ENCODE measurements at regions not wholly inside any gene's neighbourhood (a gene's known extent, or its start where the extent isn't known, plus 50 kb on each side); places are given as distances from the start of the nearest gene placed in this dataset.

GRCh38 chr5:34495178-34495577 lies 160.9 kb upstream of the RAI14 start:
- no peaks in the 10 kb centered on the region for H3K4me1 ChIP-seq
- no peak for DNase-seq (ENCODE audit: low spot score in 2 of 2)
- H3K4me3 ChIP-seq, result no peak overlapping the region
- in situ Hi-C loops (cut with MboI; ENCODE audit: low sequenced_read_pairs), result loop anchor here (25.0 kb wide), 1 partner anchor 517 kb away; no protein-coding TSS in a partner anchor
- no peaks in the 10 kb centered on the region for H3K9me3 ChIP-seq
- no peaks in the 10 kb centered on the region for H3K36me3 ChIP-seq (replicated peaks)
- no peaks in the 10 kb centered on the region for H3K27me3 ChIP-seq (ENCODE audit: low read depth)

DNA sequence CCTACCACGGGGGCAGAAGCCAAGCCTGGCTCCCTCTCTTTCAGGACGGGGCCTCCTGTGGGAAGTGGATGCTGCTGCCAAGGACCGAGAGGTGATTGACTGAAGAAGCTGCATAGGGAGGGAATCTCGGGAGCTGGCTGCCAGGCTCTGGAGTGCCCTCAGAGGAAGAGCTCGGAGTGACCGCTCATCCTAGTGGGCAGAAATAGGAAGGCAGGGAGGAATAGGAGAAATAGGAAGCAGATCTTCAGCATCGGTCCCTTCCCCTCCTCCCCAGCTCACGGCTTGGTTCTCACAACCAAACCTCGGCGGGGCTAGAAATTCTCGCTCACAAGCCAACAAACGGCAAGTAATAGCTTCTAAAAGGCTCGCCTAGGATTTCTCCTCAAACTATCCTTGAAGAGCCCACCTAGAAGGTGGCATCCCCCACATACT lies 159.9 kb upstream of the RAI14 start:
- Histone ChIP-seq H3K4me1 (no peaks in the 10 kb centered on the region), H3K4me3 (no peak overlapping the region), H3K36me3 (replicated peaks) (no peaks in the 10 kb centered on the region), H3K27me3 (ENCODE audit: low read depth) (no peaks in the 10 kb centered on the region), H3K9me3 (no peaks in the 10 kb centered on the region)
- DNase-seq (ENCODE audit: low spot score in 2 of 2), result no peak
- in situ Hi-C loops (cut with MboI; ENCODE audit: low sequenced_read_pairs), result loop anchor here (25.0 kb wide), 1 partner anchor 516 kb away; no protein-coding TSS in a partner anchor

DNA sequence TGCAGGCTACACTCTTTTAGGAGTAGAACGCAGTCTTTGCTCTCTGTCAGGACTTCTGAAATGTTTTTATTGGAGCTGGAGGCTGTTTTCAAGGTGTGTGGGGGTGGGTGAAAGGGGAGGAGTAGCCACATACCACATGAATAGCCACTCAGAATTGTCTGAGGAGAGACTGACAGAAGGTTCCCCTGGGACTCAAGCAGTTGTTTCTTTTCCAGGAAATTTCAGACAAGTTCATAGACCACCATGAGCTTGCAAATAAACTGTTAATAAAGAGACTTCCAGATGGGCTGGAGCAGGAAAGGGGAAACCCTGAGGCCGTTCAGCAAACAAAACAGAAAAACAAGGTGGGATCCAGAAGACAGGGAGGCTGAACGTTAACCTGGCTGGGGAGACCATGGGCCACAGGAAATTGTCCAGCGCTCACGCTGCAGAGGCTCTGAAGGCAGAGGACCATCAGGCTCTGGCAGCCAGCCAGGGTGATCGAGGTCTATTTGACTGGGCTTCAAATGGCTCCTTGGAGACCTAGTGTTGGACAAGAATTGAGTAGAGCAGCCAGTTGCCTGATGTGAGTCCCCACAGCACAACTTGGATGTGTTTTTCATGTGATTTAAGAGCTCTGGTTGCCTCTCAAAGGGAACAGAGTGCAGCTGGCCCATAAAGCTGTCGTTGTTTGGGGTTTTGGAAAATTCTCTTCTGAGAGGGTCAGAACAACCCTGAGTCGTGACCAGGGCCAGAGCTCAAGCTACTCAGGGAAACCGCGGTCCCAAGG lies 159.2 kb upstream of the RAI14 start:
- Histone ChIP-seq H3K4me3 (no peak overlapping the region), H3K27me3 (ENCODE audit: low read depth) (no peaks in the 10 kb centered on the region), H3K4me1 (no peaks in the 10 kb centered on the region), H3K36me3 (replicated peaks) (no peaks in the 10 kb centered on the region), H3K9me3 (no peaks in the 10 kb centered on the region)
- DNase-seq (ENCODE audit: low spot score in 2 of 2), result no peak
- in situ Hi-C loops (cut with MboI; ENCODE audit: low sequenced_read_pairs), result loop anchor here (25.0 kb wide), 1 partner anchor 515 kb away; no protein-coding TSS in a partner anchor

GRCh38 chr5:34497470-34497808 lies 158.7 kb upstream of the RAI14 start:
- in situ Hi-C loops (cut with MboI; ENCODE audit: low sequenced_read_pairs), result loop anchor here (25.0 kb wide), 1 partner anchor 515 kb away; no protein-coding TSS in a partner anchor
- DNase-seq (ENCODE audit: low spot score in 2 of 2), result no peak
- no peaks in the 10 kb centered on the region for H3K36me3 ChIP-seq (replicated peaks)

DNA sequence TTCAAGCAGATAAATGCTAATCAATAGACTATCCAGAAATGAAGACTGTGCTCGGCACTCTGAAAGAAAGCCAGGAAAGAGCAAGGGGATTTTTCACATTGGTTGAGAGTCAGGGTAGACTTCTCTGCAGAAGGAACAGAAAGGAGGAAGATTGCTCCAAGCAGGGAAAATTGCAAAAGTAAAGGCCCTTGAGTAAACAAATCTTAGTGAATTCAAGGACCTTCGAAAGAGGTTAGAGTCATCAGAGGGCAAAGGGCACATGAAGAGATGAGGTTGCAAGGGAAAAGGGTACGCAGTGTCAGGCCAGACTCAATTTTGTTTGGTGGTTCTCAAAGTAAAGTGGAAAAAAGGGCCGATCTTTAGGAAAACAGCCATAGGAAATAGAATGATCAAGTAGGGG lies 157.6 kb upstream of the RAI14 start:
- no peaks in the 10 kb centered on the region for H3K36me3 ChIP-seq (replicated peaks)
- no peaks in the 10 kb centered on the region for H3K27me3 ChIP-seq (ENCODE audit: low read depth)
- H3K9me3 ChIP-seq, result peaks cover under 1% of the 10 kb centered on the region; the same call in 1 of the 2 replicates
- H3K4me3 ChIP-seq, result no peak overlapping the region
- no peak for DNase-seq (ENCODE audit: low spot score in 2 of 2)
- in situ Hi-C loops (cut with MboI; ENCODE audit: low sequenced_read_pairs), result loop anchor here (25.0 kb wide), 1 partner anchor 514 kb away; no protein-coding TSS in a partner anchor
- H3K4me1 ChIP-seq, result no peaks in the 10 kb centered on the region

More at GRCh38 chr5:34497470-34497808, 158.7 kb upstream of the RAI14 start:
- Histone ChIP-seq H3K9me3 (no peaks in the 10 kb centered on the region), H3K27me3 (ENCODE audit: low read depth) (no peaks in the 10 kb centered on the region), H3K4me3 (no peak overlapping the region), H3K4me1 (no peaks in the 10 kb centered on the region)

DNA sequence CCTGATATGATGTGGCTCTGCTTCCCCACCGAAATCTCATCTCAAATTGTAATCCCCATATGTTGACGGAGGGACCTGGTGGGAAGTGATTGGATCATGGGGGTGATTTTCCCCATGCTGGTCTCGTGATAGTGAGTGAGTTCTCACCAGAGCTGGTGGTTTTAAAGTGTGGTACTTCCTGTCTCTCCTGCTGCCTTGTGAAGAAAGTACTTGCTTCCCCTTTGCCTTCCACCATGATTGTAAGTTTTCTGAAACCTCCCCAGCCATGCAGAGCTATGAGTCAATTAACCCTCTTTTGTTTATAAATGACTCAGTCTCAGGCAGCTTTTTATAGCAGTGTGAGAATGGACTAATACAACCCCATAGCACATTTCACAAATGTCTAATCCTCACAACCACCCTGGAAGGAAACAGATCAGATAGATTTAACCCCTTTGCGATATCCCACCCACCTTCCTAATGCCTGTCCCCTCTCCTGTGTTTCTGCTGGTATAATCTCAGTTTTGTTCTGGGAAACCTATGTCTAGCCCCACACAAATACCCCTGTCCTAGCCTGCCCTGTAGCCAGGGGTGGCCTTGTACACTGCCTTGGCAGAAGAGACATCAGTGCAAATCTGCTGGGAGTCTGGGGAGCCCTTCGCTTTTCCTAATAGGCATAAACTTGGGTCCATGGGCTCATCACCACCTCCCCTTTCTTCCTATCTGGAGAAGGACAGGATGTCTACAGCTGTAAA lies 157.0 kb upstream of the RAI14 start:
- in situ Hi-C loops (cut with MboI; ENCODE audit: low sequenced_read_pairs), result loop anchor here (25.0 kb wide), 1 partner anchor 513 kb away; no protein-coding TSS in a partner anchor
- Histone ChIP-seq H3K27me3 (ENCODE audit: low read depth) (no peaks in the 10 kb centered on the region), H3K36me3 (replicated peaks) (no peaks in the 10 kb centered on the region), H3K4me1 (no peaks in the 10 kb centered on the region), H3K4me3 (no peak overlapping the region), H3K9me3 (peaks cover 3% of the 10 kb centered on the region; the same call in 1 of the 2 replicates)
- no peak for DNase-seq (ENCODE audit: low spot score in 2 of 2)

DNA sequence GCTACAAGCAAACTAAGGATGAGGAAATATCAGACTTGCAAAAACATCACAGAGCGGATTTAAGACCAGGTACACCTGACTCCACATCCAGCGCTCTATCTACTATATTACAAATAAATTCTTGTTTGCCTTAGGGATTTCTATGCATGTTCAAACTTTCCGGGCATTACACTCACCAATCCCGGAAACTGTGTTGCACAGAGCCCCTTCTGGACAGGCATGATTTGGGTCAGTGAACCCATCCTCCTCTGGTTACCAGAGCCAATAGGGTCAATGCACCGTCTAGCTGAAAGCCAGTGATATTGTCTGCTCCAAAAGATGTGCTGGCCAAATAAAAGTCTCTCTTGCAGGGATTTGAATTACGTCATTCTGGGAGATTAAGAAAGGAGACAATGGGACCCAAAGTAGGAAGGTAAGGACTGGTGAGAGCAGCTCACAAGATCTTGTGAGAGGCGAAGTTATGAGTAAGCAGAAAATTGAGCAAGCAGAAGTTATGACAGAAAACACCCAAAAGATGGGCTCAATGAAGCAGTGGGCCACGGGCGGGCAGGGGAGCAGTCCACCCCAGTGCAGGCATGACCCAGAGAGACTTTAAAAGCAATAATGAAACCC lies 155.8 kb upstream of the RAI14 start:
- Histone ChIP-seq H3K4me1 (no peaks in the 10 kb centered on the region), H3K36me3 (replicated peaks) (no peaks in the 10 kb centered on the region), H3K27me3 (ENCODE audit: low read depth) (no peaks in the 10 kb centered on the region), H3K4me3 (no peak overlapping the region), H3K9me3 (peaks cover 3% of the 10 kb centered on the region; the same call in 1 of the 2 replicates)
- in situ Hi-C loops (cut with MboI; ENCODE audit: low sequenced_read_pairs), result no loop called here
- DNase-seq (ENCODE audit: low spot score in 2 of 2), result peak in 1 of 2 experiments; percentile 4

GRCh38 chr5:34501016-34501415 lies 155.1 kb upstream of the RAI14 start:
- H3K4me3 ChIP-seq, result no peak overlapping the region
- no peaks in the 10 kb centered on the region for H3K27me3 ChIP-seq (ENCODE audit: low read depth)
- DNase-seq (ENCODE audit: low spot score in 2 of 2), result no peak
- peaks cover 3% of the 10 kb centered on the region; the same call in 1 of the 2 replicates for H3K9me3 ChIP-seq
- H3K36me3 ChIP-seq (replicated peaks), result no peaks in the 10 kb centered on the region
- H3K4me1 ChIP-seq, result no peaks in the 10 kb centered on the region
- in situ Hi-C loops (cut with MboI; ENCODE audit: low sequenced_read_pairs), result no loop called here

DNA sequence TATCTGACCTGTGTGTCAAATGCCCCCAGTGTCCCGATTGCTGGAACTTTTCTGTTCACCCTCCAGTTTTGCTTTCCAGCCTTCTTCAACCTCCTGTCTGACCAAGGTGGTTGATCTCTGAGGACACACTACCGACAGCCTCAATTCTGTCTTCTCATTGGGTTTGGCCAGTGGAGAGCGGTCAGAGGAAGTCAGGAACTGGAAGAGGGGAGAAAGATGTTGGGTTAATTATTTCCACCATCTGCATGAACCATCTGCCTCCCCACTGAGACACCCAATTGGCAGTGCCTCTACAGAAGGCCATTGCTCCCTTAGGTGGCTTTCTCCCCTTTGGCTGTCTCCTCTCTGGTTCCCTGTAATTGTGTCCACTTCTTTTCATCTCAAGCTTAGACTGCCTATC lies 154.3 kb upstream of the RAI14 start:
- H3K4me3 ChIP-seq, result no peak overlapping the region
- peaks cover 3% of the 10 kb centered on the region; the same call in 1 of the 2 replicates for H3K9me3 ChIP-seq
- in situ Hi-C loops (cut with MboI; ENCODE audit: low sequenced_read_pairs), result no loop called here
- H3K36me3 ChIP-seq (replicated peaks), result no peaks in the 10 kb centered on the region
- no peak for DNase-seq (ENCODE audit: low spot score in 2 of 2)
- no peaks in the 10 kb centered on the region for H3K27me3 ChIP-seq (ENCODE audit: low read depth)
- H3K4me1 ChIP-seq, result no peaks in the 10 kb centered on the region

- Histone ChIP-seq H3K4me3 (no peak overlapping the region), H3K36me3 (replicated peaks) (no peaks in the 10 kb centered on the region), H3K27me3 (ENCODE audit: low read depth) (no peaks in the 10 kb centered on the region), H3K4me1 (no peaks in the 10 kb centered on the region), H3K9me3 (peaks cover 3% of the 10 kb centered on the region; the same call in 1 of the 2 replicates)
- DNase-seq (ENCODE audit: low spot score in 2 of 2), result no peak
- in situ Hi-C loops (cut with MboI; ENCODE audit: low sequenced_read_pairs), result no loop called here
Observed at GRCh38 chr5:34502581-34502980, 153.5 kb upstream of the RAI14 start.

DNA sequence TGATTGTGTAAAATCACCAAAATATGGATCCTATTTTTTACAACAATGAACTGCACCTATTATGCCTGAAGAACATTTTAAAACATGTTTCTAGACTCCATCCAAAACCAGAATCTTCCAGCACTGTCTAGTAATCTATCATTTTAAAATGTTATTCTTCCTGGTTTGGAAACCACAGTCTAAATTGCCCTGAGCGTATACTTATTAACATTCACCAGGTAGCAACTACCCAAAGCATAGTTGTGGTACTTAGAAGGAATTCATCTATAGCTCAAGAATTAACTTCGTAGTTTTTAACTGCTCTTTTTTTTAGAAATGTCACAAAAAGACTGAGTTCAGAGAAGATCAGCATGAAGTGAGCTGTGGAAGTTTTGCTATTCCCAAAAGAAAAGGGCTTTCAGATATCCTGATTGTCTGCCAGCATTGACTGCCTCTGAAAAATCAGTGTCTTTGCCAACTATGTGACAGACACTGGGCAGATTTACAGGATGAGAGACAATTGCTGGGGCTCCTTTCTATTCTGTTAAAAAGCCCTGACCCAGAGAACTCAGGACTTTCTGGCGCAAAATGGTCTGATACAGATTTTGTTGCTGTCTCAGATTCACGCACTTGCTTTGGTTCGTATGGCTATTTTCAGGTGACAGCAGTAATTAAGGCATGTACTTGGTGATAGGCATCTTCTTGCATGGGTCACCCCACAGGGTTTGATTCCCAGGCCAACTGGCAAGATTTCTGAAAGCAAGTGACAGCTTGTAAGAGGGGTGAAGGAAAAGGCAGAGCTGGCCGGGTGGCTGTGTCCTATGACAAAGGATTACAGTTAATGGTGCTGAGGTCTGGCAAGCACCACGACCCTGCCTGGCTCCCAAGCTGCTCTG lies 152.5 kb upstream of the RAI14 start:
- Histone ChIP-seq H3K9me3 (peaks cover 3% of the 10 kb centered on the region; the same call in 1 of the 2 replicates), H3K4me3 (no peak overlapping the region), H3K27me3 (ENCODE audit: low read depth) (no peaks in the 10 kb centered on the region), H3K36me3 (replicated peaks) (no peaks in the 10 kb centered on the region), H3K4me1 (no peaks in the 10 kb centered on the region)
- no peak for DNase-seq (ENCODE audit: low spot score in 2 of 2)
- in situ Hi-C loops (cut with MboI; ENCODE audit: low sequenced_read_pairs), result no loop called here

GRCh38 chr5:34504967-34505366 lies 151.2 kb upstream of the RAI14 start:
- no peaks in the 10 kb centered on the region for H3K36me3 ChIP-seq (replicated peaks)
- H3K27me3 ChIP-seq (ENCODE audit: low read depth), result no peaks in the 10 kb centered on the region
- no peak overlapping the region for H3K4me3 ChIP-seq
- H3K9me3 ChIP-seq, result peaks cover 3% of the 10 kb centered on the region; the same call in 1 of the 2 replicates
- DNase-seq (ENCODE audit: low spot score in 2 of 2), result no peak
- in situ Hi-C loops (cut with MboI; ENCODE audit: low sequenced_read_pairs), result no loop called here
- no peaks in the 10 kb centered on the region for H3K4me1 ChIP-seq

GRCh38 chr5:34505731-34506130 lies 150.4 kb upstream of the RAI14 start:
- Histone ChIP-seq H3K36me3 (replicated peaks) (no peaks in the 10 kb centered on the region), H3K4me1 (no peaks in the 10 kb centered on the region), H3K4me3 (no peak overlapping the region), H3K9me3 (peaks cover 3% of the 10 kb centered on the region; the same call in 1 of the 2 replicates), H3K27me3 (ENCODE audit: low read depth) (no peaks in the 10 kb centered on the region)
- in situ Hi-C loops (cut with MboI; ENCODE audit: low sequenced_read_pairs), result no loop called here
- DNase-seq (ENCODE audit: low spot score in 2 of 2), result no peak
